Esophagus mucosa (tissue), 1 donor: ENCODE measurements at regions not wholly inside any gene's neighbourhood (a gene's known extent, or its start where the extent isn't known, plus 50 kb on each side); places are given as distances from the start of the nearest gene placed in this dataset.
A peak's percentile ranks its signal among the peaks of the same experiment; 100 is the strongest.

Experiments used
- ATAC-seq: fragments of 200-7000 bp; cut with Tn5 transposase; one replicate; pipeline ENCODE4 v1.9.1; 2020
- donor health status: DM: yes; HTN: yes; CAD: no.

GRCh38 chr2:147792966-147793617 is 51.7 kb upstream of the ACVR2A start:
- no peak for ATAC-seq

- ATAC-seq, result no peak
Observed at GRCh38 chr2:147790580-147790979, 54.2 kb upstream of the ACVR2A start.

GRCh38 chr2:147789720-147790119 is 55.1 kb upstream of the ACVR2A start:
- ATAC-seq, result no peak

DNA sequence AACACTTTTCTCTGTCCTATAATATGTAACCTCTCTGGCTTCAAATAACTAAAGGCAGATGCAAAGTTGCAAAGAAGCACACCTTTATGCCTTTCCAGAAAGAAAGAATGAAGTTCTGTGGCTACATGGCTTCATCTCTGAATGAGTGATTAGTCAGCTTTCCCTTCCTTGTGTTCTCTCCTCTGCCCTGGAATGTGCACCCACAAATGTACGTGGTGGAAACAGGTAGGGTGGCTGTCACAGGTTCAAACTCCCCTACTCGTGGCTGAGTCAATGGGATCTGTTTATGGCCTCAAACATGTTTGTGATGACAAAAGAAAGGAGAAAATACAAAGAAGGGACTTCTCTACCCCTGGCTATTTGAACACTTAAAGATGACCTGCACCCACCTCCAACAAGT is 55.5 kb upstream of the ACVR2A start:
- ATAC-seq, result peak; percentile 55

GRCh38 chr2:147782141-147782930 is 62.5 kb upstream of the ACVR2A start:
- ATAC-seq, result no peak

- no peak for ATAC-seq
Observed at GRCh38 chr2:147779440-147779839, 65.4 kb upstream of the ACVR2A start.

DNA sequence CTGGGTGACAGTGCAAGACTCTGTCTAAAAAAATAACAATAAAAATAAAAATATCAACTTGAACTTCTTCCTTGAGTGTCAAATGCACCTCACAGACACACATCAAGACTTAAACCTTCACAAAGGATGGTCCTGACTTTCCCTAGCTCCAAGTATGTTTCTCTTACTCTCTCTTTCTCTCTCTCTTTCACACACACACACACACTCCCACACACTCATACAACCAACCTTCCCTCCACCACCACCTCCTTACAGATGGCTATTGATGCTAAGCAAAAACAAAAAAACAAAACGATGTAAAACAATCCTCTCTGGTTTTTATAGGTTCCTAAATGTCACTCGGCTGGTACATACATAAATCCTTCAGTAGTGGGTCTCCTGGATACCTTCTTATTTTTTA is 67.4 kb upstream of the ACVR2A start:
- no peak for ATAC-seq

GRCh38 chr2:147774805-147775204 is 70.0 kb upstream of the ACVR2A start:
- no peak for ATAC-seq

DNA sequence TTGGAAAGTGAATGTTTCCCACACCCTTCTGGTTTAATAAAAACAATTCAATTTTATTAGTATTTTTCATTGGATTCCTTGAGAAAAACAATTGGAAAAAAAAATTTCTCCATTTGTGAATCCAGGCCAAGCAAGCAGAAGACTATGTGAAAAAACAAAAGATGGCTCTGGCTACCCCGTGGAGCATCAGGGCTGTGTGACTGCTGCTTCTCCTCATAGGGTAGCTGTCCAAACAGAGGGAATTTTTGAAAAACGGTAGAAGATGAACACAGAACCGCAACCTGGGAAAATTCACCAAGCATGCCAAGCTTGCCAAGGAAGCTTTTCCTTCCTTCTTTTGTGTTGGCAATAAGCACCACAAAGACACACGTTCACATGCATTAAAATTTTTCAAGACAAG is 71.3 kb upstream of the ACVR2A start:
- no peak for ATAC-seq

DNA sequence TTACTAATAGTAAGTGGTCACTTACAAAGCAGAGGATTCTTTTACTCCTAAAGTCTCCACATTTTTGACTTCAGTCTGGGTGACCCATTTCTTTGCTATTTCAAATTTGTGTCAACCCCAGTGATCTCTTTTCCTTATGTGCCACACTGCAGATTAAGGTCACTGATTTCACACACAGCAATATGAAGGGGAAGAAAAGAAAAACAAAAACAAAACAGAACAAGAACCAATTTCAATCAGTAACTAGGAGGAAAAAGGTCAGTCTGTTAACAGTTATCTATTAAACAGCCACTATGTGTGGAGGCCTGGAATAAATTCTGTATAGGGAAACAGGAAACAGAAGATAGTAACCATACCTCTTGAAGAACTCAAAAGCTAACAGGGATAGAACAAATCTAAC is 72.0 kb upstream of the ACVR2A start:
- no peak for ATAC-seq

DNA sequence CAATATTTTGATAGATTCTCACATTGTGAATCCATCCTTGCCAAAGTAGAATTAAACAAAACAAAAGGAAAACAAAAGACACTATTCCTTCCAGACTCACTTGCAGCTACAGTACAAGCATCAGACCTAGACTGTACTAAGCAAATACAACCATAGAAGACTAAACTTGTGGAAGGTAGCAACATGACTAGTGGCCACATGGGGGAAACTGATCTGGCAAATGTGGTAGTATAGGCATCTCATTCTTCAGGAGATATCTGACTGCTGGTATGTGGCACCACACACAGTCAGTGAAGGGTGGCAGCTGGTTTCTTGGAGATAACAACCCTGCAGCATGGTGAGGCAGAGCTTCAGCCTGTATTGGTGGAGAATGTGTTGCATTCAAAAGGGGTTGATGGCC is 81.0 kb upstream of the ACVR2A start:
- ATAC-seq, result no peak

- no peak for ATAC-seq
Observed at GRCh38 chr2:147760984-147761383, 83.8 kb upstream of the ACVR2A start.

DNA sequence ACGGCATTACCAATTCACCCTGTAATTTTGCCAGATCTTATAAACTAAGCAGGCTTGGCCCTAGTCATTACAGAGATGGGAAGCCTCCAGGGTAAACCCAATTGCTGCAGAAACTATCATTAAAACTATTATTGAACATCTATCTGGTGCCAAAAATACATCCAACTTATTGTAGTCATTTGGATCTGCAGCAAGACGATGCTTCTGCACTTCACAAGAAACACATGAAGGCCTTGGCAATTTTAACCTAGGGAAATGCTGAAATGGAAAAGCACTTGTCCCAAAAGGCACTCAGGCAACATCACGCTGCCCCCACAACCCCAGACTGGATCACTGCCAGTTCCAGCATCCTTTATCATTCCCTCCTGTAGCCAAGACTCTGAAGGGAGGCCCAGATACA is 85.3 kb upstream of the ACVR2A start:
- ATAC-seq, result no peak

GRCh38 chr2:147758821-147759220 is 86.0 kb upstream of the ACVR2A start:
- no peak for ATAC-seq

DNA sequence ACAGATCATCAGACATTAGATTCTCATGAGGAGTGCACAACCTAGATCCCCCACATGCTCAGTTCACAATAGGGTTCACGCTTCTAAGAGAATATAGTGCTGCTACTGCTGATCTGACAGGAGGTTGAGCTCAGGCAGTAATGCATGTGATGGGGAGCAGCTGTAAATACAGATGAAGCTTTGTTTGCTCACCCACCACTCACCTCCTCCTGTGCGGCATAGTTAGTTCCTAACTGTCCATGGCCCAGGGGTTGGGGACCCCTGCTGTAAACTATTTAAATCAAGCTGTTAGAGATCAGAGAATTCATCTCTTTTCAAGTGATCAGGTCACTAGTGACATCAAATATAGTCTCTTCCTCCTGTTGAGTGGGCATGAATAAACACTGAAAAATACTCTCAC is 88.8 kb upstream of the ACVR2A start:
- ATAC-seq, result no peak

DNA sequence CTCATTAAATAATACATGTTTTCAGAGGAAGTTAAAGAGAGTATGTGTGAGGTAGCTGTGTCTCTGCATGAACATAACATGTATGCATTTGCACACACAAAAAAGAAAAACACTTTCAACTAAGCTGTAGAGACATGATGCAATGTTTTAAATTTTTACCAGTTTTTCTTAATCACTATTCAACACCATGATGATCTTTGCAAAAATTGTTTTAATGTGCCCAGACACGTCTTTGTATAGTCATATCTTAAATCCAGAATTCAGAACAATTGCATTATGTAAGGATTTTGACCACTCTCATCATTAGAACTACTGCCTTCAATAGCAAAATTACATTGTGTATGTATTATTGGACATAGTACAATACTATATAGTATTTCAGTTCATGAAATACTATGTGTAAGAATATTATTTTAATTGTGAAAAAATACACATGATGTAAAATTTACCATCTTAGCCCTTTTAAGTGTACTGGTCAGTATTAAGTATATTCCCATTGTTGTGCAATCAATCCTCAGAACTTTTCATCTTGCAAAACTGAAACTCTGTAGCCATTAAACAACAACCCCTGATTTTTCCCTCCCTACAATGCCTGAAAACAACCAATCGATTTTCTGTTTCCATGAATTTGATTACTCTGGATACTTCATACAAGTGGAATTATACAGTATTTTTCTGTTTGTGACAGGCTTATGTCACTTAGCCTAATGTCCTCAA is 104.5 kb upstream of the ACVR2A start:
- ATAC-seq, result peak; percentile 37

- no peak for ATAC-seq
Observed at GRCh38 chr2:147739508-147739907, 105.3 kb upstream of the ACVR2A start.

- ATAC-seq, result no peak
Observed at GRCh38 chr2:147718831-147719230, 126.0 kb upstream of the ACVR2A start.

DNA sequence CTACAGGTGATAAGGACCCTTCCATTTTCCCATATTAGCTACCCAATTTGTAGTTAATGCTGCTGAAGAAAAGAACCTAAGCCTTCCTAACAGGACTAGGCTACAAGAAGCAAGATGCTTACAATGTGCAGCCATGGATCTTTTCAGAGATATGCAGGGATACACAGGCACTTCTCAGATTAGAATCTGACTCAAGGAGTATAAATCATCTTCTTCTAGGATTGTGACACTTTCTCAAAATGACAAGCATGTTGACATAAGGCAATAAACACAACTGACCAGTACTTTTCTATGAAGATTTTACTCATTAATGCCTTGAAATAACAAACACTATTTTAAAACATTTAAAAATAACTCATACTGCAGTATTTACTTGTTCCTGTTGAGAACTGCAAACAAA is 127.9 kb upstream of the ACVR2A start:
- no peak for ATAC-seq

GRCh38 chr2:147715807-147716206 is 129.0 kb upstream of the ACVR2A start:
- ATAC-seq, result no peak

DNA sequence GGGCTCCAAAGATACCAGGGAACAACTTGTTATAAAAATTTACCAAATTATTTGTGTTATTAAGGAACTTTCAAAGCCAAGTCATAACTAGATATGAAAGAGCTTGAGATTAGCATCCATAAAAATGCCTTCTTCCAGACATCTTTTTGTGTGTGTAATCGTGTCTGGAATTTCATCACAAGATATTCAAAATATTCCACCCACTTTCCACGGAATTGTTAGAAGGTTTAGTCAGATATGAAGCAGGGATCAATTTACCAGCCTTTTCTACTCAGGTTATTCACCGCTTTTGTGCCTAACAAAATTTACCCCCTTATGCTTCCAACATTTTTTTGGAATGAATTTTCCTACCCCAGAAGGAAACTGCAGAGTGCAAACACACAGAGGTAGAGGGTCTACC is 130.2 kb upstream of the ACVR2A start:
- ATAC-seq, result no peak

GRCh38 chr2:147713349-147713748 is 131.5 kb upstream of the ACVR2A start:
- ATAC-seq, result no peak

DNA sequence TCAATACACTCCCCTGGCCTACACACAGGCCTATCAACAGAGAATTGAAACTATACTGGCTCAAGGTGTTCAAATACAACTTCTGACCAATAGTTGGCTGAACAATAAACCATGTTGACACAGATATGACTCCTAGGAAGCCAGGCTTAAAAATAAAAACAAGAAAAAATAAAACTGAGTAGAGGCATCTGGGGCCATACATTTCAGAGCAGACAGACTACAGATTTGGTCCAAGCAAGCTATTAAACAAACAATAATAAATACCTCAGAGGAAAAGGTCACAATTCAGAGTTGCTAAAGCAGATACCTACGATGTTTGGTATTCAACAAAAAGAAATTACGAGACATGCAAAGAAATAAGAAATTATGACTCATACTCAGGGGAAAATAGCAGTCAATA is 132.8 kb upstream of the ACVR2A start:
- ATAC-seq, result no peak

DNA sequence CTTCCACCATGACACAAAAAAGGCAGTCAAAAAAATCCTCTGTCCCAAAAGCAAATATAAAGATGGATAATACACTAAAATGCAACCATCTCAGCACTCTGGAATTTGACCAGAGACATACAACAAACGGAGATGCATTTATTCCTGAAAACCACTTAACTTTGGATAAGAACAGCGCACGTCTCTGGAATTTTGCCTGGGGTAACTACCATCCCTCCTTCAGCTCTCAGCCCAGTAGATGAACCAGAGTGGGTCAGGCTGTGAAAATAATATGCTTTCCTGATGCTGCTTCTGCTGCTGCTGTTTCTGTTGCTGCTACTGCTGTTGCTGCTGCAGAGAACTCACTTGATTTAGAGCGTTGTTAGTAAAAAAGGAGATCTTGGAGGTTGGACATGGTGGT is 133.8 kb upstream of the ACVR2A start:
- no peak for ATAC-seq
